SHP77 (cell line): ENCODE measurements at regions not wholly inside any gene's neighbourhood (a gene's known extent, or its start where the extent isn't known, plus 50 kb on each side); places are given as distances from the start of the nearest gene placed in this dataset.
"Not testable (repeated sequence)": the region's sequence is repeated elsewhere in the genome, so short reads cannot be mapped to it uniquely, and the experiment has no call there.

Experiments
- DNase-seq, 2 experiments: peaks; one replicate each; lab custom pipeline; 2025; lab: John Stamatoyannopoulos, UW

DNA sequence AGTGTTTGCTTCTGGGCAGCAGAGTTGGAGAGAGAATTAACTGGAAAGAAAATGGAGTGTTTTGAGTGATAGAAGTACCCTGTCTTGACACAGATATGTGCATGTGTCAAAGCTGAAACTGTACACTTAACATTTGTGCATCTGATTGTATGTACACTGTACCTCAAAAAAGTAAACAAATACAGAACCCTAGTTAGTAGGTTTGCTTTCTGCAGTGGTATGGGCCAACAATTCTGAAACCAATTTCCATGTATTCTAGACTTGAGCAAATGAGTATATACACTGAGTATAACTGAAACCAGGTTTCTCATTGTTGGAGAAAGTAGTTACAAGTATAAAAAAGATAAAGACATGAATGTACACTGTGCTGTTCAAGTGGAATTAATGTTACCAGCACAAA, 52.4 kb downstream of the ELAPOR2 start:
- DNase-seq = no peak

- no peak for DNase-seq
Observed at GRCh38 chr7:87004956-87005355, 54.5 kb downstream of the ELAPOR2 start.

- no peak for DNase-seq
Observed at GRCh38 chr7:87003872-87004798, 55.3 kb downstream of the ELAPOR2 start.

DNA sequence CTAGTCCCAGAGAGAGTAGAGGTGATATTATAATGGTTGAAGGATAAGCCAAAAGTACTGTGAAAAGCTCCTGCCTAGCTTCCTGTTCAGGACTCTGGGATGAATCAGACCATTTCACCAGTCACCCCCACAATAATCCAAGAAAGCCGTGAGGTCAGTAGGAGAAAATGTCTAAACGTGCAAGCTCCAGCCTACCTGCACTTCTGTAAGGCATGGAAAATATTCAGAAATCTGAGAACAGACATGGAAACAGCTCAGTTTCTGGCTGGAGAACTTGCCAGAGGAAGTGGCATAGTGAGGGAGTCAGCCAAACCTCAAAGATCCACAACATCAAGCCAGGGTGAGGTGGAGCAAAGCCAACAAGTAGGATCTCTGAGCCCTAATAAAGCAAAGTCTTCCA, 58.2 kb downstream of the ELAPOR2 start:
- no peak for DNase-seq

DNA sequence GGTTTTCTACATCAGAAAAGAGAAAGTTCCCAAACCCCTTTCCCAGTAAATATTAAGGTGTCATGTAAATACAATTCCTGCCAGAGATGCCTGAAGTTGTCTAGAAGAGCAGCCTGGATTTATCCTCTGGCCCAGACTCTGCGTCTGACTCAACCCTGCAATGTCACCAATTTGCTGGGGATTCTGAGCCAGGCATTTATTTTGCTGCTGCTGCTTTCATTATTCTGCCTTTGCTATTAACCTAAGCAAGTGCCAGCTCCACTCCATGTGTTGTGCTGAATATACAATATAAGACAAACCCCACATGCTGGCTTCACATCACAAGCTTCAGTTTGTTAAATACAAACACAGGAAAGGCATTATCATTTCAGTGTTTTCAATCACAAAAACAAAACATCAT, 59.1 kb downstream of the ELAPOR2 start:
- no peak for DNase-seq

DNA sequence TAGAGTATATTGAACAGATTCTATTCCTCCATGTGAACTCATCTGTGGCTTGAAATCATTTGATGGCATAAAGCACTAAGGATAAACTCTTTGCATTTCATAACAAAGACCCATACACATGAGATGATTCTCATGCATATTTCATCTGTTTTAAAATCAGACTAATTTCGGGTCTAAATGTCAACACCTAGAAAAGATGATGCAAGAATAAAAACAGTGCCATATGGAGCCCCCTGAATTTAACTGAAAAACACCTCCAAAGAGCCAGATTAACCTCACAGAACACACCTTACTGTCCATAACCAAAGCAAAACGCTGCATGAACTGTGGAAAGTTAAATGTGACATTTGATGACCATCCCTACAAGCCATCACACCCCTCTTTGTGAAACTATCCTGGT, 59.7 kb downstream of the ELAPOR2 start:
- DNase-seq = no peak

DNA sequence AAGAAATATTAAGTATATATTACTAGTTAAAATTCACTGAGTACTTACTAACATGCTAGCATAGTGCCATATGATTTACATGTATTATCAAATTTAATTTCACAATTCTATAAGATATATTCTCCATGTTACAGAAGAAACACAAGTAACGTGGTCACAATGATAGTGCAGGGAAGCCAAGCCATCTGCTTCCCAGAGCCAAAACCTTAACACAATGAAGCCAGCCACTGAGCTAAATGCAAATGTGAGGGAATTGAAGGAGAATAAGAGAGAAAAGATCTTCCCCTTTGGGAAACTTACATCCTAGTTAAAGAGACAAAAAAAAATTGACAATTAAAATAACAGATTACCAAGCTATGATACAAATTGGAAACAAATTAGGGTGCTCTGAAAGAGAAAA, 63.6 kb downstream of the ELAPOR2 start:
- no peak for DNase-seq

- DNase-seq = no peak
Observed at GRCh38 chr7:86995052-86995725, 64.3 kb downstream of the ELAPOR2 start.

DNA sequence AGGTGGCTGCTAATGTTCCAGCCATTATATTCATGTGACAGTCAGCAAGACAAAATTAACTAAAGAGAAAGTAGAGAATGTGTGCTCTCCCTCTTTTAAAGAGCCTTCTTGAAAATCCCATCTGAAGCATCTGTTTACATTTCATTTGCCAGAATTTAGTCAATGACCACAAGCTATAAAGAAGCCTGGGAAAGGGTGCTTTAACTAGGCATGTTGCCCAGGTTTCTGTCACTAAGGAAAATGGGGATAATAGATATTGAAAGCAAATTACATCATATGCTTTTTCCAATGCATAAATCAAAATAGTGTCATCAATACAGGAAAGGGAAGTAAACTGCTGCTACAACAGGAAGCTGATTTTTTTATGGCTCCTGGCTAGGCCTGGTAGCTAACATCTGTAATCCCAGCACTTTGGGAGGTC, 67.7 kb downstream of the ELAPOR2 start:
- DNase-seq = peak in 1 of 2 experiments; percentile 20

- DNase-seq = no peak
Observed at GRCh38 chr7:86991093-86991769, 68.2 kb downstream of the ELAPOR2 start.

DNA sequence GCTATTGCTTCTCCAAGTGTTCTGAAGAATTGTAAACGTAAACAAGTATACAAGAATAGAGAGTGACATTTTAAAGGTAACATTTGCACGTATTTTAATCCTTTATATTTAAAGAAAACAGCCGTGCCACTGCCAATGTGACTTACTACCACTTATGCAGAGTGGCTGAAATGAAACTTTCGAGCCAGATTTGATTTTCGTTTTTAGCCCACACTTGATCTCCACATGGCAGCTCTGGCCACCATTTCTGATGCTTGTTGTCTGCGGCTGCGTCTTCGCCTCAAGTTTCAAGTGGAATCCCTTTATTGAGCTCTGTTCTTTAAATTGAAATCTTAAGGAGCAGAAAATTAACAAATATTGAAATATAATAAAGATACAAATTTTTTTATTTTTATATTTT, 70.0 kb downstream of the ELAPOR2 start:
- DNase-seq = no peak

DNA sequence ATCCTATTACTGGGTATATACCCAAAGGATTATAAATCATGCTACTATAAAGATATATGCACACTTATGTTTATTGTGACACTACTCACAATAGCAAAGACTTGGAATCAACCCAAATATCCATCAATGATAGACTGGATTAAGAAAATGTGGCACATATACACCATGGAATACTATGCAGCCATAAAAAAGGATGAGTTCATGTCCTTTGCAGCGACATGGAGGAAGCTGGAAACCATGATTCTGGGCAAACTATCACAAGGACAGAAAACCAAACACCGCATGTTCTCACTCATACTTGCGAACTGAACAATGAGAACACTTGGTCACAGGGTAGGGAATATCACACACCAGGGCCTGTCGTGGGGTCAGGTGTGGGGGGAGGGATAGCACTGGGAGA, 71.6 kb downstream of the ELAPOR2 start:
- not testable (repeated sequence) for DNase-seq

DNA sequence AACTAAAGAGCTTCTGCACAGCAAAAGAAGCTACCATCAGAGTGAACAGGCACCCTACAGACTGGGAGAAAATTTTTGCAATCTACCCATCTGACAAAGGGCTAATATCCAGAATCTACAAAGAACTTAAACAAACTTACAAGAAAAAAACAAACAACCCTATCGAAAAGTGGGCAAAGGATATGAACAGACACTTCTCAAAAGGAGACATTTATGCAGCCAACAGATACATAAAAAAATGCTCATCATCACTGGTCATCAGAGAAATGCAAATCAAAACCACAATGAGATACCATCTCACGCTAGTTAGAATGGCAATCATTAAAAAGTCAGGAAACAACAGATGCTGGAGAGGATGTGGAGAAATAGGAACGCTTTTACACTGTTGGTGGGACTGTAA, 72.1 kb downstream of the ELAPOR2 start:
- DNase-seq = not testable (repeated sequence)

GRCh38 chr7:86985342-86985741, 74.1 kb downstream of the ELAPOR2 start:
- not testable (repeated sequence) for DNase-seq

GRCh38 chr7:86983654-86984053, 75.8 kb downstream of the ELAPOR2 start:
- not testable (repeated sequence) for DNase-seq

DNA sequence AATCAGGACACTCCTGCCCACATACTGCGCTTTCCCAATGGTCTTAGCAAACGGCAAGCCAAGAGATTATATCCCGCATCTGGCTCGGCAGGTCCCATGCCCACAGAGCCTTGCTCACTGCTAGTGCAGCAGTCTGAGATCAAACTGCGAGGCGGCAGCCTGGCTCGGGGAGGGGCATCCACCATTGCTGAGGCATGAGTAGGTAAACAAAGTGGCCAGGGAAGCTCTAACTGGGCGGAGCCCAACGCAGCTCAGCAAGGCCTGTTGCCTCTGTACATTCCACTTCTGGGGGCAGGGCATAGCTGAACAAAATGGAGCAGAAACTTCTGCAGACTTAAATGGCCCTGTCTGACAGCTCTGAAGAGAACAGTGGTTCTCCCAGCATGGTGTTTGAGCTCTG, 77.5 kb downstream of the ELAPOR2 start:
- DNase-seq = not testable (repeated sequence)

- no peak for DNase-seq
Observed at GRCh38 chr7:86981127-86981526, 78.3 kb downstream of the ELAPOR2 start.

- DNase-seq = no peak
Observed at GRCh38 chr7:86980223-86980622, 79.2 kb downstream of the ELAPOR2 start.

DNA sequence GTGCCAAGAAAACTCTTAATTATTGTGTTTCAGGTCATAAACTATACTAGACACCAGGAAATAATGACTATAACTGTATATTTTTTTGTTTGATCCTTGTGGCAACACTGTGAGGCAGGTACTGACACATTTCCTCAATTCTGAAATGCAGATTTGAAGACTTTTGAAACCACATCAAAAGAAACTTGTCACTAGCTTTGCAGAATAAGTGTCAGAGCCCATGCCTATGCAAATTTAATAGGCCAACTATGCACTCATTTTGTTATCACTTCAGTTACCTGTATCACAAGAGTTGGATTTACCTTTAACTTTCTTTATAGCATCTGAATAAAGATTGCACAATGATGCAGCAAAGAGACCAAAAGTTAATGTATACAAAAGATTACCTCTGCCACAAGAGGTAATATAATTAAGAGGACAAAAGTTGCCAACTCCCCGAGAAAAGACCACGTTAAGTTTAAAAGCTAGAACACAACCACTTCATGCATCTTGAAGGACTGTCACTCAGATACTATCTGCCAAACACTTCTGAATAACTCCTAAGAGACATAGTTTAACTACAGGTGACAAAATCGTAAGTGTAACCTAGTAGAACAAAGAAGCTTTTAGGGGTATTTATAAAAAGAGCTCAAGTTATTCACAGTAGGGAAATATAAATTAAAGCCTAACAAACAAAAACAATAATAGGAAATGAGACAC, 80.5 kb downstream of the ELAPOR2 start:
- DNase-seq = no peak

DNA sequence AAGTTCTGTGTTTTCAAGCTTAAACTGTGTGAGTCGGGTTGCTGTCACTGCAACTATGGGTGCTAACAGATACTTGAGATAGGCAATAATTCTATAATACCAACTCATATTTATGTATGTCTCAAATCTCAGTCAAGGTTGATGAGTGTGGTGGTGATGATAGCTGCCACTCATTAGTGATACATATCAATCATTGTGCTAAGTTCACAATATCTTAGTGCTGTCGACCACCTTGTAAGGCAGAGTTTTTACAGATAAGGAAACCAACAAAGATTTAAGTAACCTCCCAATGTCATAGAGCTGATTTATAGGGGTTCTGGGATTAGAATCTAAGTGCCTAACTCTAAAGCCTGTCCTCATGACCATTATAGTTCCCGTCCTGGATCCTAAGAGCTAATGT, 82.5 kb downstream of the ELAPOR2 start:
- DNase-seq = no peak

DNA sequence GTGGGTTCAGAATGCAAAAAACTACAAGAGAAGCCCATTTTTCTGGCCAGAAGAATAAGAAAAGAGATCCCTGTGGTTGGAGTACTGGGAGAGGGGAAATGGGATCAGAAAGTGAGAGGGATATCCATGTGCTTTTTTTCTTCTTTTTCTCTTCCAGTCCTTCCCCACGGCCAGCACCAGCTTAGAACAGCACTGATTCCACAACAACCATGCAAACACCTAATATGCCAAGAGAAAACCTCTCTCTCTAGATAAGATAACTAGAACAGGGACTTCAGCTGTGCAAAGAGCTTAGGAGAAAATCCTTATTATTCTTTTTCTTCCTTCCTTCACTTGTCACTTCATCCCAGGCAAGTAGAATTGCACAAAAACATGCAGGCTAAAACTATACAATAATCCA, 83.5 kb downstream of the ELAPOR2 start:
- no peak for DNase-seq

DNA sequence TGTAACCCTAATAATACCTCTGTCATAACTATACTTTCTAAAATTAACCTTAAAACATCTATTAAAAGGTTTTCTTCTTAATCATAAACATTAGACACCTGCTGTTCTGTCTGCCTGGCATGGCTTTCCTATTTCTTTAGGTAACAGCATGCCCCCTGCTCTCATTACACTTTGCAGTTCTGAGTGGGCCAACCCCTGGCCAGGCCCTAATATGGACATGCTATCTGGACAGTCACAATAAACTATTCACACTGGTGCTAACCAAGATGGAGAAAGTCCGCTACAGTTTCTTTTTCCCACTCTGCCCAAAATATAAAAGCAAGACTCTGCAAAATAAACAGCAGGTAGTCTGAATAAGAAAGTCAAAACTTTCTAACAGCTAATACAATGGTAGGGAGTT, 84.0 kb downstream of the ELAPOR2 start:
- no peak for DNase-seq
